Smooth muscle cell (in vitro differentiated cells): ENCODE measurements at regions not wholly inside any gene's neighbourhood (a gene's known extent, or its start where the extent isn't known, plus 50 kb on each side); places are given as distances from the start of the nearest gene placed in this dataset.

Experiments used
- DNase-seq: peaks from one replicate; lab custom pipeline; 2025; ENCODE audit not compliant: unreplicated experiment; lab: John Stamatoyannopoulos, UW
- H2AFZ ChIP-seq: fragments of 200-600 bp; sonication (generic); 2 replicates; pipeline ENCODE4 v1.6.0; 2016; ENCODE audit warnings: antibody characterized with exemption, low read depth, mild to moderate bottlenecking
- H3F3A ChIP-seq: fragments of 200-600 bp; sonication (generic); 2 replicates; pipeline ENCODE4 v1.6.0; 2017; ENCODE audit warnings: antibody characterized with exemption, low read depth
- H3K27ac ChIP-seq: fragments of 200-600 bp; sonication (generic); 2 replicates; pipeline ENCODE4 v1.5.1; 2016; ENCODE audit warnings: low read depth, mild to moderate bottlenecking
- H3K27me3 ChIP-seq: fragments of 200-600 bp; sonication (generic); 2 replicates; pipeline ENCODE4 v1.6.1; 2016; ENCODE audit warnings: low read depth, mild to moderate bottlenecking
- H3K36me3 ChIP-seq: fragments of 200-600 bp; sonication (generic); 2 replicates; pipeline ENCODE4 v1.5.1; 2016; ENCODE audit warnings: low read depth
- H3K4me1 ChIP-seq: fragments of 200-600 bp; sonication (generic); 2 replicates; pipeline ENCODE4 v1.5.1; 2016; ENCODE audit warnings: low read depth
- H3K4me2 ChIP-seq: fragments of 200-600 bp; sonication (generic); 2 replicates; pipeline ENCODE4 v1.6.0; 2016; ENCODE audit warnings: mild to moderate bottlenecking
- H3K4me3 ChIP-seq: fragments of 200-600 bp; sonication (generic); 2 replicates; pipeline ENCODE4 v1.5.1; 2016; ENCODE audit warnings: mild to moderate bottlenecking
- H3K79me2 ChIP-seq: fragments of 200-600 bp; sonication (generic); 2 replicates; pipeline ENCODE4 v1.6.0; 2016; ENCODE audit warnings: low read depth, mild to moderate bottlenecking
- H3K9ac ChIP-seq: fragments of 200-600 bp; sonication (generic); 2 replicates; pipeline ENCODE4 v1.6.0; 2016; ENCODE audit warnings: low read depth
- H3K9me3 ChIP-seq: fragments of 200-600 bp; sonication (generic); replicated peaks from 2 replicates; pipeline ENCODE4 v1.5.1; 2016; ENCODE audit warnings: low read depth
- H4K20me1 ChIP-seq: fragments of 200-600 bp; sonication (generic); 2 replicates; pipeline ENCODE4 v1.6.0; 2016; ENCODE audit warnings: low read depth
- CTCF ChIP-seq: fragments of 200-600 bp; sonication (generic); IDR thresholded peaks from 2 replicates; pipeline ENCODE4 v1.5.1; 2017; ENCODE audit warnings: borderline replicate concordance, mild to moderate bottlenecking, antibody characterized with exemption; ENCODE audit not compliant: insufficient read depth, poor library complexity, severe bottlenecking
- WGBS: methylation state at CpG from one replicate; pipeline ENCODE4 v1.1.7; 2016; ENCODE audit warnings: low lambda C conversion rate; 5-methylcytosine and 5-hydroxymethylcytosine counted together

GRCh38 chr5:51043745-51044144 is 339.5 kb upstream of the ISL1 start:
- H3F3A ChIP-seq: no peaks in the 10 kb centered on the region
- H3K4me2 ChIP-seq: no peak overlapping the region
- H3K36me3 ChIP-seq: no peaks in the 10 kb centered on the region
- H2AFZ ChIP-seq: no peak overlapping the region
- H3K4me1 ChIP-seq: peaks cover 5% of the 10 kb centered on the region
- H3K27me3 ChIP-seq: no peaks in the 10 kb centered on the region
- no peaks in the 10 kb centered on the region for H4K20me1 ChIP-seq
- no peaks in the 10 kb centered on the region for H3K79me2 ChIP-seq
- H3K9ac ChIP-seq: no peak overlapping the region
- no peak for DNase-seq
- TF ChIP-seq CTCF: no peak
- WGBS: 80% methylated on average over 5 of the region's 5 CpGs
- H3K4me3 ChIP-seq: no peak overlapping the region
- no peaks in the 10 kb centered on the region for H3K9me3 ChIP-seq
- no peak overlapping the region for H3K27ac ChIP-seq

GRCh38 chr5:51047369-51047768 is 335.9 kb upstream of the ISL1 start:
- H3K27ac ChIP-seq: no peak overlapping the region
- H3K9ac ChIP-seq: no peak overlapping the region
- no peak for DNase-seq
- no peak for TF ChIP-seq CTCF
- H3K27me3 ChIP-seq: no peaks in the 10 kb centered on the region
- no peaks in the 10 kb centered on the region for H3F3A ChIP-seq
- no peak overlapping the region for H3K4me3 ChIP-seq
- no peaks in the 10 kb centered on the region for H3K36me3 ChIP-seq
- no peak overlapping the region for H3K4me2 ChIP-seq
- H3K9me3 ChIP-seq: no peaks in the 10 kb centered on the region
- no peaks in the 10 kb centered on the region for H4K20me1 ChIP-seq
- H3K4me1 ChIP-seq: no peaks in the 10 kb centered on the region
- WGBS: 84% methylated on average over 4 of the region's 4 CpGs
- no peak overlapping the region for H2AFZ ChIP-seq
- no peaks in the 10 kb centered on the region for H3K79me2 ChIP-seq

GRCh38 chr5:51053361-51053760 is 329.9 kb upstream of the ISL1 start:
- 90% methylated on average over 2 of the region's 2 CpGs for WGBS

More at GRCh38 chr5:51053361-51053760, 329.9 kb upstream of the ISL1 start:
- H2AFZ ChIP-seq: no peak overlapping the region
- no peak overlapping the region for H3K9ac ChIP-seq
- H3K27ac ChIP-seq: no peak overlapping the region
- H3K9me3 ChIP-seq: no peaks in the 10 kb centered on the region
- H3K4me3 ChIP-seq: no peak overlapping the region
- no peak for DNase-seq
- no peaks in the 10 kb centered on the region for H3K27me3 ChIP-seq
- no peaks in the 10 kb centered on the region for H3K4me1 ChIP-seq
- no peaks in the 10 kb centered on the region for H4K20me1 ChIP-seq
- no peaks in the 10 kb centered on the region for H3F3A ChIP-seq
- no peaks in the 10 kb centered on the region for H3K36me3 ChIP-seq
- no peaks in the 10 kb centered on the region for H3K79me2 ChIP-seq
- no peak for TF ChIP-seq CTCF
- no peak overlapping the region for H3K4me2 ChIP-seq
